Endothelial cell of umbilical vein (primary cell): ENCODE measurements at regions not wholly inside any gene's neighbourhood (a gene's known extent, or its start where the extent isn't known, plus 50 kb on each side); places are given as distances from the start of the nearest gene placed in this dataset.

ENCODE experiments used
- BruUV-seq: library from RNA; stranded (reverse); fragments of 400-500 nt; replicated peaks from 2 replicates; lab custom pipeline; 2021; lab: Mats Ljungman, UMichigan
- CTCF ChIA-PET: fragments of 300-600, 350-600 bp; sonication (Branson Sonifier 250); formaldehyde crosslinking; loops from one replicate; lab custom pipeline; 2021; ENCODE audit warnings: antibody characterized with exemption, inconsistent platforms; lab: Charles Lee
- POLR2A ChIA-PET: fragments of 300-600, 350-600 bp; sonication (Branson Sonifier 250); formaldehyde crosslinking; loops from one replicate; lab custom pipeline; 2021; ENCODE audit warnings: antibody characterized with exemption, inconsistent platforms; lab: Charles Lee
- DNase-seq: peaks from one replicate; pipeline ENCODE4 v3.0.0-alpha.2; 2011; ENCODE audit warnings: low read depth, low spot score
- FAIRE-seq: peaks from 2 replicates; lab custom pipeline; 2011; peaks lifted over from hg19 to GRCh38; lab: Jason Lieb, UNC
- H2AFZ ChIP-seq: 2 replicates; pipeline ENCODE4 v1.6.0; 2012; ENCODE audit warnings: low read depth, low read length, control low read depth, inconsistent platforms
- H3K27ac ChIP-seq: 2 replicates; pipeline ENCODE4 v1.5.1; 2011; ENCODE audit warnings: low read depth, mild to moderate bottlenecking, control low read depth, low read length, moderate library complexity; ENCODE audit not compliant: insufficient read depth
- H3K27me3 ChIP-seq, 2 experiments: 2 replicates each; pipeline versions ENCODE4 v1.6.0 to v1.6.1; 2011; ENCODE audit warnings: low read length in 2 of 2, mixed read lengths in 1 of 2; ENCODE audit not compliant: control insufficient read depth in 2 of 2, insufficient read depth in 2 of 2
- H3K36me3 ChIP-seq, 2 experiments: 2 replicates in 1 of 2; 3 replicates in 1 of 2; pipeline ENCODE4 v1.5.1; 2011; ENCODE audit warnings: low read length in 2 of 2, mild to moderate bottlenecking in 1 of 2, moderate library complexity in 1 of 2; ENCODE audit not compliant: control insufficient read depth in 2 of 2, insufficient read depth in 2 of 2; ENCODE audit errors: extremely low read depth in 1 of 2
- H3K4me1 ChIP-seq: 3 replicates; pipeline ENCODE4 v1.5.1; 2011; ENCODE audit warnings: mild to moderate bottlenecking, low read length; ENCODE audit not compliant: control insufficient read depth, insufficient read depth; ENCODE audit errors: extremely low read depth
- H3K4me2 ChIP-seq: 2 replicates; pipeline ENCODE4 v1.6.1; 2011; ENCODE audit warnings: low read length, control low read depth, mixed read lengths; ENCODE audit not compliant: insufficient read depth
- H3K4me3 ChIP-seq, 3 experiments: fragments of 200-600 bp in 1 of 3; sonication (generic), shearing (Covaris generic) in 1 of 3; replicated peaks in 1 of 3; 2 replicates each; pipeline ENCODE4 v1.5.1; 2011 to 2016; ENCODE audit warnings: control low read depth in 3 of 3, low read length in 3 of 3, mild to moderate bottlenecking in 2 of 3, inconsistent platforms in 1 of 3, low read depth in 1 of 3, moderate library complexity in 1 of 3; ENCODE audit not compliant: insufficient read depth in 1 of 3
- H3K79me2 ChIP-seq: 2 replicates; pipeline ENCODE4 v1.6.0; 2012; ENCODE audit warnings: low read length, inconsistent platforms; ENCODE audit not compliant: control insufficient read depth, insufficient read depth
- H3K9ac ChIP-seq: replicated peaks from 2 replicates; pipeline ENCODE3; 2011; ENCODE audit warnings: low read length, control low read depth; ENCODE audit not compliant: insufficient read depth; ENCODE audit errors: extremely low read depth
- H3K9me1 ChIP-seq: replicated peaks from 3 replicates; pipeline ENCODE4 v1.6.0; 2011; ENCODE audit warnings: mild to moderate bottlenecking, low read length; ENCODE audit not compliant: control insufficient read depth, insufficient read depth; ENCODE audit errors: extremely low read depth
- H3K9me3 ChIP-seq: replicated peaks from 2 replicates; pipeline ENCODE4 v1.5.1; 2012; ENCODE audit warnings: low read length, inconsistent platforms; ENCODE audit not compliant: control insufficient read depth, insufficient read depth
- H4K20me1 ChIP-seq: replicated peaks from 2 replicates; pipeline ENCODE3; 2011; ENCODE audit warnings: mild to moderate bottlenecking, low read length; ENCODE audit not compliant: control insufficient read depth, insufficient read depth; ENCODE audit errors: extremely low read depth
- CTCF ChIP-seq, 2 donors: IDR thresholded peaks; 1 replicate in 1 of 2; 2 replicates in 1 of 2; pipeline ENCODE4 v1.5.1; 2011; ENCODE audit warnings: low read length in 2 of 2, mild to moderate bottlenecking in 2 of 2, moderate library complexity in 2 of 2, control low read depth in 1 of 2, inconsistent platforms in 1 of 2, low read depth in 1 of 2; ENCODE audit not compliant: insufficient read depth in 1 of 2; ENCODE audit errors: extremely low read depth in 1 of 2
- EZH2 ChIP-seq: IDR thresholded peaks from 2 replicates; pipeline ENCODE4 v1.6.1; 2012; ENCODE audit warnings: borderline replicate concordance, low read depth, mild to moderate bottlenecking, moderate library complexity, low read length, inconsistent platforms; ENCODE audit not compliant: severe bottlenecking
- FOS ChIP-seq: IDR thresholded peaks from 2 replicates; pipeline ENCODE4 v1.6.1; 2011; ENCODE audit warnings: mild to moderate bottlenecking, low read length, moderate library complexity, borderline replicate concordance; ENCODE audit not compliant: insufficient read depth
- GATA2 ChIP-seq: IDR thresholded peaks from 2 replicates; pipeline ENCODE4 v1.7.0; 2011; ENCODE audit warnings: low read depth, mild to moderate bottlenecking, moderate library complexity, mixed read lengths, low read length; ENCODE audit not compliant: insufficient read length, insufficient read depth
- JUN ChIP-seq: IDR thresholded peaks from 2 replicates; pipeline ENCODE4 v1.6.1; 2011; ENCODE audit warnings: borderline replicate concordance, low read depth; ENCODE audit not compliant: insufficient read length, insufficient read depth
- MAX ChIP-seq: IDR thresholded peaks from 2 replicates; pipeline ENCODE4 v1.6.1; 2011; ENCODE audit not compliant: insufficient read depth, insufficient read length
- MYC ChIP-seq: IDR thresholded peaks from one replicate; pipeline ENCODE4 v1.6.1; 2011; ENCODE audit warnings: mild to moderate bottlenecking, low read depth, low read length
- POLR2A ChIP-seq: IDR thresholded peaks from 2 replicates; pipeline ENCODE4 v1.6.1; 2012; ENCODE audit warnings: low read depth, mild to moderate bottlenecking, control low read depth, low read length
- POLR2AphosphoS5 ChIP-seq: IDR thresholded peaks from 2 replicates; pipeline ENCODE4 v1.6.1; 2012; ENCODE audit warnings: low read depth, mild to moderate bottlenecking, control low read depth, low read length, moderate library complexity; ENCODE audit not compliant: insufficient read depth
- dilution Hi-C: fragments of 300-500 bp; cut with MboI; formaldehyde crosslinking; loops from one replicate; pipeline ENCODE4 v1.15.0; 2019; ENCODE audit warnings: low sequenced_read_pairs; ENCODE audit not compliant: extremely low pct_ligation_motif_present
- intact Hi-C: fragments of 100-400 bp; cut with micrococcal nuclease; formaldehyde crosslinking; loops from one replicate; pipeline ENCODE4 v1.10.0; 2022

GRCh38 chr11:88434333-88434976 is 96.9 kb upstream of the CTSC start:
- H3K9me1 ChIP-seq: no peaks in the 10 kb centered on the region
- no peak overlapping the region for H3K27ac ChIP-seq
- CTCF ChIA-PET: interaction anchor here (1.0 kb wide), 1 partner anchor 202 kb away, joined by 4 read pairs; no protein-coding TSS in a partner anchor
- no peaks in the 10 kb centered on the region for H3K4me1 ChIP-seq
- H3K4me2 ChIP-seq: no peak overlapping the region
- H3K79me2 ChIP-seq: no peaks in the 10 kb centered on the region
- no peak overlapping the region for H3K4me3 ChIP-seq
- H3K27me3 ChIP-seq: no peaks in the 10 kb centered on the region
- POLR2A ChIA-PET: no interaction called here
- H2AFZ ChIP-seq: no peak overlapping the region
- TF ChIP-seq CTCF (IDR thresholded peaks at IDR 0.05; ENCODE audit: extremely low read depth in 1 of 2, insufficient read depth in 1 of 2, low read depth in 1 of 2, low read length in 2 of 2): no peak
- no peak for TF ChIP-seq EZH2
- no peak for TF ChIP-seq MAX
- no peak for TF ChIP-seq JUN
- no peak for TF ChIP-seq FOS
- TF ChIP-seq GATA2: no peak
- no peak for TF ChIP-seq POLR2A
- TF ChIP-seq MYC: no peak
- TF ChIP-seq POLR2AphosphoS5: no peak
- H3K9me3 ChIP-seq: no peaks in the 10 kb centered on the region
- H4K20me1 ChIP-seq: no peaks in the 10 kb centered on the region
- no peaks in the 10 kb centered on the region for H3K36me3 ChIP-seq
- intact Hi-C loops (no loop called here), dilution Hi-C loops (no loop called here)
- FAIRE-seq: no peak
- BruUV-seq: no TSS peak
- no peak for DNase-seq
- no peak overlapping the region for H3K9ac ChIP-seq
